Upper lobe of left lung (tissue), 4 donors: ENCODE measurements at regions not wholly inside any gene's neighbourhood (a gene's known extent, or its start where the extent isn't known, plus 50 kb on each side); places are given as distances from the start of the nearest gene placed in this dataset.

Experiments
- POLR2A ChIP-seq, 4 donors: fragments of 450-650 bp; IDR thresholded peaks; one replicate each; pipeline ENCODE4 v1.5.1; 2016 to 2017; ENCODE audit warnings: antibody characterized with exemption in 4 of 4, mild to moderate bottlenecking in 2 of 4
- TF ChIP-seq, protein P1 (sequence below), 6 experiments: fragments of 450-650 bp in 4 of 6; fragments of 200-600 bp in 2 of 6; sonication (generic) in 2 of 6; IDR thresholded peaks; one replicate each; pipeline ENCODE4 v1.5.1; 2016 to 2019; ENCODE audit warnings: antibody characterized with exemption in 6 of 6

- TF ChIP-seq, protein P1, sequence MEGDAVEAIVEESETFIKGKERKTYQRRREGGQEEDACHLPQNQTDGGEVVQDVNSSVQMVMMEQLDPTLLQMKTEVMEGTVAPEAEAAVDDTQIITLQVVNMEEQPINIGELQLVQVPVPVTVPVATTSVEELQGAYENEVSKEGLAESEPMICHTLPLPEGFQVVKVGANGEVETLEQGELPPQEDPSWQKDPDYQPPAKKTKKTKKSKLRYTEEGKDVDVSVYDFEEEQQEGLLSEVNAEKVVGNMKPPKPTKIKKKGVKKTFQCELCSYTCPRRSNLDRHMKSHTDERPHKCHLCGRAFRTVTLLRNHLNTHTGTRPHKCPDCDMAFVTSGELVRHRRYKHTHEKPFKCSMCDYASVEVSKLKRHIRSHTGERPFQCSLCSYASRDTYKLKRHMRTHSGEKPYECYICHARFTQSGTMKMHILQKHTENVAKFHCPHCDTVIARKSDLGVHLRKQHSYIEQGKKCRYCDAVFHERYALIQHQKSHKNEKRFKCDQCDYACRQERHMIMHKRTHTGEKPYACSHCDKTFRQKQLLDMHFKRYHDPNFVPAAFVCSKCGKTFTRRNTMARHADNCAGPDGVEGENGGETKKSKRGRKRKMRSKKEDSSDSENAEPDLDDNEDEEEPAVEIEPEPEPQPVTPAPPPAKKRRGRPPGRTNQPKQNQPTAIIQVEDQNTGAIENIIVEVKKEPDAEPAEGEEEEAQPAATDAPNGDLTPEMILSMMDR (IDR thresholded peaks at IDR 0.05), result no peak
- TF ChIP-seq POLR2A (IDR thresholded peaks at IDR 0.05), result no peak
Observed at GRCh38 chr4:156547439-156547838, 424.2 kb downstream of the PDGFC start.
